ENCODE measurements at regions not wholly inside any gene's neighbourhood (a gene's known extent, or its start where the extent isn't known, plus 50 kb on each side); places are given as distances from the start of the nearest gene placed in this dataset.
A peak's percentile ranks its signal among the peaks of the same experiment; 100 is the strongest.

GRCh38 chr5:169422087-169422486 is 121.1 kb upstream of the SLIT3 start:
- no peak for DNase-seq (ENCODE audit: extremely low read depth, low read depth)
- no peak overlapping the region for H3K4me3 ChIP-seq (replicated peaks; ENCODE audit: low read depth, low read length)
- TF ChIP-seq, protein P1, sequence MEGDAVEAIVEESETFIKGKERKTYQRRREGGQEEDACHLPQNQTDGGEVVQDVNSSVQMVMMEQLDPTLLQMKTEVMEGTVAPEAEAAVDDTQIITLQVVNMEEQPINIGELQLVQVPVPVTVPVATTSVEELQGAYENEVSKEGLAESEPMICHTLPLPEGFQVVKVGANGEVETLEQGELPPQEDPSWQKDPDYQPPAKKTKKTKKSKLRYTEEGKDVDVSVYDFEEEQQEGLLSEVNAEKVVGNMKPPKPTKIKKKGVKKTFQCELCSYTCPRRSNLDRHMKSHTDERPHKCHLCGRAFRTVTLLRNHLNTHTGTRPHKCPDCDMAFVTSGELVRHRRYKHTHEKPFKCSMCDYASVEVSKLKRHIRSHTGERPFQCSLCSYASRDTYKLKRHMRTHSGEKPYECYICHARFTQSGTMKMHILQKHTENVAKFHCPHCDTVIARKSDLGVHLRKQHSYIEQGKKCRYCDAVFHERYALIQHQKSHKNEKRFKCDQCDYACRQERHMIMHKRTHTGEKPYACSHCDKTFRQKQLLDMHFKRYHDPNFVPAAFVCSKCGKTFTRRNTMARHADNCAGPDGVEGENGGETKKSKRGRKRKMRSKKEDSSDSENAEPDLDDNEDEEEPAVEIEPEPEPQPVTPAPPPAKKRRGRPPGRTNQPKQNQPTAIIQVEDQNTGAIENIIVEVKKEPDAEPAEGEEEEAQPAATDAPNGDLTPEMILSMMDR (IDR thresholded peaks at IDR 0.05; ENCODE audit: low read depth, low read length, missing control alignments) = no peak

- no peak overlapping the region for H3K4me3 ChIP-seq (replicated peaks; ENCODE audit: low read depth, low read length)
- TF ChIP-seq, protein P1 (IDR thresholded peaks at IDR 0.05; ENCODE audit: low read depth, low read length, missing control alignments) = no peak
- no peak for DNase-seq (ENCODE audit: extremely low read depth, low read depth)
Observed at GRCh38 chr5:169421677-169422076, 120.7 kb upstream of the SLIT3 start.

- no peak overlapping the region for H3K4me3 ChIP-seq (replicated peaks; ENCODE audit: low read depth, low read length)
- TF ChIP-seq, protein P1 (IDR thresholded peaks at IDR 0.05; ENCODE audit: low read depth, low read length, missing control alignments) = no peak
- no peak for DNase-seq (ENCODE audit: extremely low read depth, low read depth)
Observed at GRCh38 chr5:169417676-169418075, 116.7 kb upstream of the SLIT3 start.

GRCh38 chr5:169416583-169417196 is 115.8 kb upstream of the SLIT3 start:
- DNase-seq (ENCODE audit: extremely low read depth, low read depth) = peak; percentile 17
- no peak overlapping the region for H3K4me3 ChIP-seq (replicated peaks; ENCODE audit: low read depth, low read length)

DNA sequence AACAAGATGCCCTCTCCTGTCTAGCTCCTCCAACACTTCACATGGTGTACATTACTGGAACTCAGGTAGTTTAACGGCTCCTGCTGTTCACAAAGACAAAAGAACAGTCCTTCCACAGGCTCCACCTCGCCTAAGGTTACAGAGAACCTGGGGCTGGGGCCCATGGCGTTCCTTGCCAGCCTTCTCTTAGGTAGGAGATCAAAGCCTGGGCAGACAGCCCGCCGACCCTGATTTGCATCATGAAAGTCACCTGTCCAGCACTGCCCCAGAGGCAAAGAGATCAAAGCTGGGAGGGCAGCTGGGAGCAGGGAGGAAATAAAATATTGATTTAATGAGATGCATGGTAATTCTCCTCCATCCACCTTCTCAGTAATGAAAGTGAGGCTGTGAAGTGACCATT is 115.0 kb upstream of the SLIT3 start:
- no peak for DNase-seq (ENCODE audit: extremely low read depth, low read depth)

More at GRCh38 chr5:169416583-169417196, 115.8 kb upstream of the SLIT3 start:
- TF ChIP-seq, protein P1 (IDR thresholded peaks at IDR 0.05; ENCODE audit: low read depth, low read length, missing control alignments) = no peak

GRCh38 chr5:169415371-169415770 is 114.4 kb upstream of the SLIT3 start:
- no peak for DNase-seq (ENCODE audit: extremely low read depth, low read depth)
- TF ChIP-seq, protein P1 (IDR thresholded peaks at IDR 0.05; ENCODE audit: low read depth, low read length, missing control alignments) = no peak
- no peak overlapping the region for H3K4me3 ChIP-seq (replicated peaks; ENCODE audit: low read depth, low read length)

More for the DNA sequence above, 115.0 kb upstream of the SLIT3 start:
- TF ChIP-seq, protein P1 (IDR thresholded peaks at IDR 0.05; ENCODE audit: low read depth, low read length, missing control alignments) = no peak
- H3K4me3 ChIP-seq (replicated peaks; ENCODE audit: low read depth, low read length) = no peak overlapping the region

DNA sequence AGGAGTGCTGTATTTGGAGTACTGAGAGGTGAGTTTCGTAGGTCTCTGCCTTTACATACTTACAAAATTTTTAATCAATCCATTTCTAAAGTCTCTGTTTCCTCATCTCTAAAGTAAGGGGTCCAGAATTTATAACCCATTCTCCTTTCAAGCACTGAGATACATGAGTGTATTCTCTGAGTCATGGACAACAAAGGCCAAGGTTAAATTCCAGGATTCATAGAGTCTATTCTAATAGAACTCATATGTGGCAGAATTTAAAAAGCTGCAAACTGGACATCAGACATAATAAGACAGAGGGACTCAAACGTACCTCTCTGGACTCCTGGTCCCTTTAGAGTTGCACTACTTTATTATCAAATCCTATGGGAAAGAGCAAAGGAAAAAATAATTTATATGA is 112.5 kb upstream of the SLIT3 start:
- TF ChIP-seq, protein P1 (IDR thresholded peaks at IDR 0.05; ENCODE audit: low read depth, low read length, missing control alignments) = no peak
- DNase-seq (ENCODE audit: extremely low read depth, low read depth) = no peak
- no peak overlapping the region for H3K4me3 ChIP-seq (replicated peaks; ENCODE audit: low read depth, low read length)

Measured in HFF-Myc (cell line).